Superior temporal gyrus (tissue), 1 donor: ENCODE measurements at regions not wholly inside any gene's neighbourhood (a gene's known extent, or its start where the extent isn't known, plus 50 kb on each side); places are given as distances from the start of the nearest gene placed in this dataset.

Source experiments
- DNase-seq: peaks from one replicate; pipeline ENCODE4 v3.0.0-alpha.2; 2016; ENCODE audit errors: extremely low spot score

GRCh38 chr4:57491388-57491787, 381.2 kb upstream of the IGFBP7 start:
- no peak for DNase-seq

GRCh38 chr4:57490520-57491255, 380.5 kb upstream of the IGFBP7 start:
- no peak for DNase-seq

- DNase-seq = no peak
Measured at GRCh38 chr4:57488366-57489162, 378.4 kb upstream of the IGFBP7 start.

GRCh38 chr4:57475424-57475823, 365.2 kb upstream of the IGFBP7 start:
- no peak for DNase-seq

- DNase-seq = no peak
Measured at GRCh38 chr4:57465321-57466056, 355.3 kb upstream of the IGFBP7 start.

GRCh38 chr4:57462843-57463242, 352.7 kb upstream of the IGFBP7 start:
- DNase-seq = no peak

- DNase-seq = no peak
Measured at GRCh38 chr4:57460967-57461366, 350.8 kb upstream of the IGFBP7 start.

- no peak for DNase-seq
Measured at GRCh38 chr4:57448901-57449300, 338.7 kb upstream of the IGFBP7 start.

GRCh38 chr4:57448452-57448851, 338.3 kb upstream of the IGFBP7 start:
- no peak for DNase-seq

- no peak for DNase-seq
Measured at GRCh38 chr4:57446266-57446665, 336.1 kb upstream of the IGFBP7 start.

GRCh38 chr4:57445686-57446085, 335.5 kb upstream of the IGFBP7 start:
- DNase-seq = no peak

- DNase-seq = no peak
Measured at GRCh38 chr4:57444671-57445070, 334.5 kb upstream of the IGFBP7 start.

GRCh38 chr4:57443787-57444186, 333.6 kb upstream of the IGFBP7 start:
- no peak for DNase-seq

GRCh38 chr4:57443308-57443707, 333.1 kb upstream of the IGFBP7 start:
- DNase-seq = no peak

GRCh38 chr4:57442831-57443291, 332.7 kb upstream of the IGFBP7 start:
- peak; percentile 76 for DNase-seq

GRCh38 chr4:57442241-57442640, 332.1 kb upstream of the IGFBP7 start:
- DNase-seq = no peak

GRCh38 chr4:57437649-57438048, 327.5 kb upstream of the IGFBP7 start:
- DNase-seq = no peak

GRCh38 chr4:57435300-57435699, 325.1 kb upstream of the IGFBP7 start:
- DNase-seq = no peak

- DNase-seq = no peak
Measured at GRCh38 chr4:57430726-57431125, 320.5 kb upstream of the IGFBP7 start.

GRCh38 chr4:57426779-57427395, 316.7 kb upstream of the IGFBP7 start:
- DNase-seq = peak; percentile 90

- no peak for DNase-seq
Measured at GRCh38 chr4:57425610-57426009, 315.4 kb upstream of the IGFBP7 start.
